Upper lobe of right lung (tissue), 1 donor: ENCODE measurements at regions not wholly inside any gene's neighbourhood (a gene's known extent, or its start where the extent isn't known, plus 50 kb on each side); places are given as distances from the start of the nearest gene placed in this dataset.
A peak's percentile ranks its signal among the peaks of the same experiment; 100 is the strongest.

ENCODE experiments used
- ATAC-seq: fragments of 200-7000 bp; cut with Tn5 transposase; one replicate; pipeline ENCODE4 v1.9.1; 2020; ENCODE audit warnings: mild to moderate bottlenecking, moderate library complexity
- DNase-seq: peaks from one replicate; pipeline ENCODE4 v3.0.0-alpha.2; 2020
- H3K27ac ChIP-seq: fragments of 200-600 bp; one replicate; pipeline ENCODE4 v1.8.0; 2022
- H3K27me3 ChIP-seq: fragments of 200-600 bp; one replicate; pipeline ENCODE4 v1.8.0; 2022; ENCODE audit warnings: mild to moderate bottlenecking
- H3K36me3 ChIP-seq: fragments of 200-600 bp; one replicate; pipeline ENCODE4 v1.8.0; 2022
- H3K4me1 ChIP-seq: fragments of 200-600 bp; one replicate; pipeline ENCODE4 v1.8.0; 2022
- H3K4me3 ChIP-seq: fragments of 200-600 bp; one replicate; pipeline ENCODE4 v1.8.0; 2022; ENCODE audit warnings: mild to moderate bottlenecking
- H3K9me3 ChIP-seq: fragments of 200-600 bp; one replicate; pipeline ENCODE4 v1.8.0; 2022
- CTCF ChIP-seq: fragments of 200-600 bp; IDR thresholded peaks from one replicate; pipeline ENCODE4 v1.8.0; 2022; ENCODE audit warnings: antibody characterized with exemption
- intact Hi-C: fragments of 100-400 bp; cut with DNase I; formaldehyde crosslinking; loops from one replicate; pipeline ENCODE4 v1.11.0; 2022
- donor health status: DM: no; HTN: yes; CAD: no; lungs with severe emphysema.

GRCh38 chr10:120115959-120116358, 223.4 kb downstream of the SEC23IP start:
- TF ChIP-seq CTCF: no peak
- Histone ChIP-seq H3K36me3 (no peaks in the 10 kb centered on the region), H3K27me3 (no peaks in the 10 kb centered on the region), H3K4me3 (no peak overlapping the region), H3K9me3 (no peaks in the 10 kb centered on the region), H3K4me1 (no peaks in the 10 kb centered on the region), H3K27ac (no peak overlapping the region)
- intact Hi-C loops: no loop called here
- ATAC-seq (no peak), DNase-seq (no peak)

- intact Hi-C loops: no loop called here
- no peaks in the 10 kb centered on the region for H3K36me3 ChIP-seq
- no peaks in the 10 kb centered on the region for H3K27me3 ChIP-seq
- no peak overlapping the region for H3K27ac ChIP-seq
- no peak overlapping the region for H3K4me3 ChIP-seq
- DNase-seq (no peak), ATAC-seq (no peak)
- no peak for TF ChIP-seq CTCF
- no peaks in the 10 kb centered on the region for H3K4me1 ChIP-seq
- H3K9me3 ChIP-seq: no peaks in the 10 kb centered on the region
Measured at GRCh38 chr10:120121768-120122167, 229.2 kb downstream of the SEC23IP start.

- ATAC-seq (peak; percentile 51), DNase-seq (no peak)
- intact Hi-C loops: no loop called here
- H3K27ac ChIP-seq: no peak overlapping the region
- no peaks in the 10 kb centered on the region for H3K9me3 ChIP-seq
- H3K4me3 ChIP-seq: no peak overlapping the region
- no peaks in the 10 kb centered on the region for H3K36me3 ChIP-seq
- no peaks in the 10 kb centered on the region for H3K4me1 ChIP-seq
- no peak for TF ChIP-seq CTCF
- no peaks in the 10 kb centered on the region for H3K27me3 ChIP-seq
Measured at GRCh38 chr10:120131183-120131582, 238.7 kb downstream of the SEC23IP start.

- no peak for TF ChIP-seq CTCF
- intact Hi-C loops: no loop called here
- Histone ChIP-seq H3K27me3 (no peaks in the 10 kb centered on the region), H3K27ac (no peak overlapping the region), H3K4me3 (no peak overlapping the region), H3K9me3 (no peaks in the 10 kb centered on the region), H3K36me3 (no peaks in the 10 kb centered on the region), H3K4me1 (no peaks in the 10 kb centered on the region)
- DNase-seq: no peak
- ATAC-seq: no peak
Measured at GRCh38 chr10:120132811-120133210, 240.3 kb downstream of the SEC23IP start.

GRCh38 chr10:120138689-120139088, 246.2 kb downstream of the SEC23IP start:
- ATAC-seq: no peak

More at GRCh38 chr10:120138689-120139088, 246.2 kb downstream of the SEC23IP start:
- Histone ChIP-seq H3K27ac (no peak overlapping the region), H3K36me3 (no peaks in the 10 kb centered on the region), H3K4me3 (no peak overlapping the region), H3K27me3 (no peaks in the 10 kb centered on the region), H3K4me1 (no peaks in the 10 kb centered on the region), H3K9me3 (no peaks in the 10 kb centered on the region)
- DNase-seq: no peak
- intact Hi-C loops: no loop called here
- TF ChIP-seq CTCF: no peak
